ENCODE measurements at regions not wholly inside any gene's neighbourhood (a gene's known extent, or its start where the extent isn't known, plus 50 kb on each side); places are given as distances from the start of the nearest gene placed in this dataset.
"Not testable (repeated sequence)": the region's sequence is repeated elsewhere in the genome, so short reads cannot be mapped to it uniquely, and the experiment has no call there.

GRCh38 chr5:62773460-62773859 is 194.8 kb downstream of the LRRC70 start:
- BruUV-seq (replicated peaks) = no TSS peak
- H3K27me3 Mint-ChIP-seq (ENCODE audit: unreplicated experiment) = no peaks in the 10 kb centered on the region
- H3K4me3 Mint-ChIP-seq (ENCODE audit: low read depth, unreplicated experiment) = no peak overlapping the region
- CTCF ChIA-PET = no interaction called here
- H3K9me3 Mint-ChIP-seq (ENCODE audit: low read depth, unreplicated experiment) = no peaks in the 10 kb centered on the region
- no peaks in the 10 kb centered on the region for H3K36me3 Mint-ChIP-seq (ENCODE audit: insufficient read depth, unreplicated experiment)
- DNase-seq = no peak
- TF ChIP-seq, protein P1, sequence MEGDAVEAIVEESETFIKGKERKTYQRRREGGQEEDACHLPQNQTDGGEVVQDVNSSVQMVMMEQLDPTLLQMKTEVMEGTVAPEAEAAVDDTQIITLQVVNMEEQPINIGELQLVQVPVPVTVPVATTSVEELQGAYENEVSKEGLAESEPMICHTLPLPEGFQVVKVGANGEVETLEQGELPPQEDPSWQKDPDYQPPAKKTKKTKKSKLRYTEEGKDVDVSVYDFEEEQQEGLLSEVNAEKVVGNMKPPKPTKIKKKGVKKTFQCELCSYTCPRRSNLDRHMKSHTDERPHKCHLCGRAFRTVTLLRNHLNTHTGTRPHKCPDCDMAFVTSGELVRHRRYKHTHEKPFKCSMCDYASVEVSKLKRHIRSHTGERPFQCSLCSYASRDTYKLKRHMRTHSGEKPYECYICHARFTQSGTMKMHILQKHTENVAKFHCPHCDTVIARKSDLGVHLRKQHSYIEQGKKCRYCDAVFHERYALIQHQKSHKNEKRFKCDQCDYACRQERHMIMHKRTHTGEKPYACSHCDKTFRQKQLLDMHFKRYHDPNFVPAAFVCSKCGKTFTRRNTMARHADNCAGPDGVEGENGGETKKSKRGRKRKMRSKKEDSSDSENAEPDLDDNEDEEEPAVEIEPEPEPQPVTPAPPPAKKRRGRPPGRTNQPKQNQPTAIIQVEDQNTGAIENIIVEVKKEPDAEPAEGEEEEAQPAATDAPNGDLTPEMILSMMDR (IDR thresholded peaks at IDR 0.05; ENCODE audit: unreplicated experiment) = no peak
- intact Hi-C loops (cut with micrococcal nuclease; ENCODE audit: unreplicated experiment) = no loop called here
- no peak overlapping the region for H3K27ac Mint-ChIP-seq (ENCODE audit: unreplicated experiment)
- H3K4me1 Mint-ChIP-seq (ENCODE audit: low read depth, unreplicated experiment) = no peaks in the 10 kb centered on the region

DNA sequence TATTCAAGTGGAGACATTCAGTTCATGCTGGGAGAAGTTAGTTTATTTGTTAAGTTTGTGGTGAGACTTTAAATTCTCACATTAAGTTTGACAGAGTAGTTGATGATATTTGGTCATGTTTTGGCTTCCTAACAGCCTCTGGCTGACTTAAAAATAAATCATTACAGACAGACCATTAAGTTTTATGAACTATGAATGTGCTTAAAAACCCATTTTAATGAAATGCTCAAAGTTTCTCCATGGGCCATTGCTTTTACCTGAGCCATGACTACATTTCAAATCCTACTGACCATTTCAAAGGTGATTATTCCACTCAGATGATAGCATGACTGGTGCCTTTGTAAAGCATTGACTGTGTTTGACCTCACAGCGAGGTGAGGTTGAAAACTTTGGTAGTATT is 192.7 kb downstream of the LRRC70 start:
- no peaks in the 10 kb centered on the region for H3K9me3 Mint-ChIP-seq (ENCODE audit: low read depth, unreplicated experiment)
- no TSS peak for BruUV-seq (replicated peaks)
- no peak for DNase-seq
- H3K36me3 Mint-ChIP-seq (ENCODE audit: insufficient read depth, unreplicated experiment) = no peaks in the 10 kb centered on the region
- H3K4me1 Mint-ChIP-seq (ENCODE audit: low read depth, unreplicated experiment) = no peaks in the 10 kb centered on the region
- no peaks in the 10 kb centered on the region for H3K27me3 Mint-ChIP-seq (ENCODE audit: unreplicated experiment)
- intact Hi-C loops (cut with micrococcal nuclease; ENCODE audit: unreplicated experiment) = no loop called here
- H3K4me3 Mint-ChIP-seq (ENCODE audit: low read depth, unreplicated experiment) = no peak overlapping the region
- no peak overlapping the region for H3K27ac Mint-ChIP-seq (ENCODE audit: unreplicated experiment)
- TF ChIP-seq, protein P1 (IDR thresholded peaks at IDR 0.05; ENCODE audit: unreplicated experiment) = no peak
- CTCF ChIA-PET = no interaction called here

- TF ChIP-seq, protein P1 (IDR thresholded peaks at IDR 0.05; ENCODE audit: unreplicated experiment) = no peak
- Mint-ChIP-seq H3K27ac (ENCODE audit: unreplicated experiment) (no peak overlapping the region), H3K27me3 (ENCODE audit: unreplicated experiment) (peaks cover 11% of the 10 kb centered on the region), H3K4me1 (ENCODE audit: low read depth, unreplicated experiment) (no peaks in the 10 kb centered on the region), H3K36me3 (ENCODE audit: insufficient read depth, unreplicated experiment) (no peaks in the 10 kb centered on the region), H3K4me3 (ENCODE audit: low read depth, unreplicated experiment) (no peak overlapping the region), H3K9me3 (ENCODE audit: low read depth, unreplicated experiment) (no peaks in the 10 kb centered on the region)
- no peak for DNase-seq
- intact Hi-C loops (cut with micrococcal nuclease; ENCODE audit: unreplicated experiment) = no loop called here
- CTCF ChIA-PET = no interaction called here
- no TSS peak for BruUV-seq (replicated peaks)
Observed at GRCh38 chr5:62767650-62768049, 189.0 kb downstream of the LRRC70 start.

DNA sequence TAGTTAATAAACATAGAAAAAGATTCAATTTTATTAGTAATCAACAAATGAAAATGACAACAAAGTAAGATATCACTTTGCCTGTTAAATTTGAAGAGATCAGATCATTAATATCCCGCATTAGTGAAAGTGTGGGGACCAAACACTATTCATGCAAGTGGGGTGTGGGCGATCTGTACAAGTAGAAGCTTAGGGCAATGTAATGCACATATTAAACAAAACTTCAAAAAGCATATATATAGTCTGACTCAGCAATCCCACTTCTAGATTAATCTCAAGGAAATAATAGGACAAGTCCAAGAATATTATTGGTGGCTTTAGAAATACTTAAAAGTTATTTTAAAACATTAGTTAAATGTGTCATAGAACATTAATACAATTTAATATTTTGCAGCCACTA is 188.5 kb downstream of the LRRC70 start:
- H3K27me3 Mint-ChIP-seq (ENCODE audit: unreplicated experiment) = peaks cover 17% of the 10 kb centered on the region
- intact Hi-C loops (cut with micrococcal nuclease; ENCODE audit: unreplicated experiment) = no loop called here
- no peaks in the 10 kb centered on the region for H3K4me1 Mint-ChIP-seq (ENCODE audit: low read depth, unreplicated experiment)
- no peak overlapping the region for H3K4me3 Mint-ChIP-seq (ENCODE audit: low read depth, unreplicated experiment)
- TF ChIP-seq, protein P1 (IDR thresholded peaks at IDR 0.05; ENCODE audit: unreplicated experiment) = no peak
- H3K27ac Mint-ChIP-seq (ENCODE audit: unreplicated experiment) = no peak overlapping the region
- CTCF ChIA-PET = no interaction called here
- no TSS peak for BruUV-seq (replicated peaks)
- H3K9me3 Mint-ChIP-seq (ENCODE audit: low read depth, unreplicated experiment) = no peaks in the 10 kb centered on the region
- no peak for DNase-seq
- no peaks in the 10 kb centered on the region for H3K36me3 Mint-ChIP-seq (ENCODE audit: insufficient read depth, unreplicated experiment)

DNA sequence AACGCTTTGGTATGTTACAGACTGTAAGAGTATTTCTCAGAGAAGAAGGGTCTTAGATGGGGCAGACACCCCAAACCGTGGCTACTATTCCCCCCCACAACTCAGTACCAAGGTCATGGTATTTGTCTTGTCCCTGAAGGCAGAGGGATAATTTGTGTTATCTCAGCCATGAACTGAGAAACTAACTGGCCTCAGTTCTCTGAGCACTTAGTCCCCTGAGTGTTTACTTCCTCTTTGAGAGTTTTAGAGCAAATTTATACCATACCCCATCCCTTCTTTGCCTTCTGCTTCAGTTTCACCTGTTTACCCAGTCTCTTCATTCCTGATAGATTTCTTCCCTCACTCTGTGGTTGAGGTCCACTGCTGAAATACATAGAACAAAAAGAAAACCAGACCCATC is 183.9 kb downstream of the LRRC70 start:
- H3K36me3 Mint-ChIP-seq (ENCODE audit: insufficient read depth, unreplicated experiment) = no peaks in the 10 kb centered on the region
- no TSS peak for BruUV-seq (replicated peaks)
- TF ChIP-seq, protein P1 (IDR thresholded peaks at IDR 0.05; ENCODE audit: unreplicated experiment) = no peak
- H3K9me3 Mint-ChIP-seq (ENCODE audit: low read depth, unreplicated experiment) = no peaks in the 10 kb centered on the region
- no peak overlapping the region for H3K27ac Mint-ChIP-seq (ENCODE audit: unreplicated experiment)
- H3K27me3 Mint-ChIP-seq (ENCODE audit: unreplicated experiment) = peaks cover 26% of the 10 kb centered on the region
- CTCF ChIA-PET = no interaction called here
- no peak overlapping the region for H3K4me3 Mint-ChIP-seq (ENCODE audit: low read depth, unreplicated experiment)
- no peaks in the 10 kb centered on the region for H3K4me1 Mint-ChIP-seq (ENCODE audit: low read depth, unreplicated experiment)
- DNase-seq = no peak
- intact Hi-C loops (cut with micrococcal nuclease; ENCODE audit: unreplicated experiment) = no loop called here

DNA sequence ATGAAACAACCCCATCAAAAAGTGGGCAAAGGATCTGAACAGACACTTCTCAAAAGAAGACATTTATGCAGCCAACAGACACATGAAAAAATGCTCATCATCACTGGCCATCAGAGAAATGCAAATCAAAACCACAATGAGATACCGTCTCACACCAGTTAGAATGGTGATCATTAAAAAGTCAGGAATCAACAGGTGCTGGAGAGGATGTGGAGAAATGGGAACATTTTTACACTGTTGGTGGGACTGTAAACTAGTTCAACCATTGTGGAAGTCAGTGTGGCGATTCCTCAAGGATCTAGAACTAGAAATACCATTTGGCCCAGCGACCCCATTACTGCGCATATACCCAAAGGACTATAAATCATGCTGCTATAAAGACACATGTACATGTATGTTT is 179.1 kb downstream of the LRRC70 start:
- H3K27me3 Mint-ChIP-seq (ENCODE audit: unreplicated experiment) = peaks cover 46% of the 10 kb centered on the region
- H3K4me3 Mint-ChIP-seq (ENCODE audit: low read depth, unreplicated experiment); BruUV-seq (replicated peaks); H3K4me1 Mint-ChIP-seq (ENCODE audit: low read depth, unreplicated experiment); H3K36me3 Mint-ChIP-seq (ENCODE audit: insufficient read depth, unreplicated experiment); DNase-seq; CTCF ChIA-PET; intact Hi-C loops (cut with micrococcal nuclease; ENCODE audit: unreplicated experiment); H3K27ac Mint-ChIP-seq (ENCODE audit: unreplicated experiment); H3K9me3 Mint-ChIP-seq (ENCODE audit: low read depth, unreplicated experiment): not testable (repeated sequence)

- peaks cover 30% of the 10 kb centered on the region for H3K27me3 Mint-ChIP-seq (ENCODE audit: unreplicated experiment)
- DNase-seq; H3K27ac Mint-ChIP-seq (ENCODE audit: unreplicated experiment); H3K36me3 Mint-ChIP-seq (ENCODE audit: insufficient read depth, unreplicated experiment); H3K9me3 Mint-ChIP-seq (ENCODE audit: low read depth, unreplicated experiment); intact Hi-C loops (cut with micrococcal nuclease; ENCODE audit: unreplicated experiment); CTCF ChIA-PET; H3K4me1 Mint-ChIP-seq (ENCODE audit: low read depth, unreplicated experiment); H3K4me3 Mint-ChIP-seq (ENCODE audit: low read depth, unreplicated experiment); BruUV-seq (replicated peaks): not testable (repeated sequence)
Observed at GRCh38 chr5:62752998-62753367, 174.4 kb downstream of the LRRC70 start.

All from Calu3 (cell line).